GM18858 (cell line): ENCODE measurements at regions not wholly inside any gene's neighbourhood (a gene's known extent, or its start where the extent isn't known, plus 50 kb on each side); places are given as distances from the start of the nearest gene placed in this dataset.

Experiments used
- ATAC-seq: cut with Tn5 transposase; IDR thresholded peaks from one replicate; pipeline ENCODE4 v1.9.1; 2021; ENCODE audit not compliant: unreplicated experiment

DNA sequence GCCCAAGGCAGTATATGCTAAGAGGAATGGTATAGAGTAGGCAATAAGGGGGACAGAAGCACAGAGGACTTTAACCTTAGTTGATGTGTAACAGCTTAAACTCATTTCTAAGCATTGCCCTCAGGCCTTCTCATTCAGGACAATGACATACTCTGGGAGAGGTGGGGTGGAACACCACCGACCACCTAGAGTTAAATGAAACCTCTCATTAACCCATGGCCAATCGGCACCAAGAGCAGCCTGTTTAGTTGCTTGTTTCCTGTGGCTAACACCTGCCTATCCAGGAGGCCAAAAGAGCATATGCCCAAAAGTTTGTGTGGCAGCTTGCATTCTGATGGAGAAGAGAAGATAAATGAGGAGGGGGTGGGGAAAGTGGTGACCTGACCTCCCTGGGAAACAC lies 50.0 kb downstream of the PABIR2 start:
- ATAC-seq: no peak

GRCh38 chrX:134746410-134746785 lies 50.6 kb downstream of the PABIR2 start:
- ATAC-seq: no peak

DNA sequence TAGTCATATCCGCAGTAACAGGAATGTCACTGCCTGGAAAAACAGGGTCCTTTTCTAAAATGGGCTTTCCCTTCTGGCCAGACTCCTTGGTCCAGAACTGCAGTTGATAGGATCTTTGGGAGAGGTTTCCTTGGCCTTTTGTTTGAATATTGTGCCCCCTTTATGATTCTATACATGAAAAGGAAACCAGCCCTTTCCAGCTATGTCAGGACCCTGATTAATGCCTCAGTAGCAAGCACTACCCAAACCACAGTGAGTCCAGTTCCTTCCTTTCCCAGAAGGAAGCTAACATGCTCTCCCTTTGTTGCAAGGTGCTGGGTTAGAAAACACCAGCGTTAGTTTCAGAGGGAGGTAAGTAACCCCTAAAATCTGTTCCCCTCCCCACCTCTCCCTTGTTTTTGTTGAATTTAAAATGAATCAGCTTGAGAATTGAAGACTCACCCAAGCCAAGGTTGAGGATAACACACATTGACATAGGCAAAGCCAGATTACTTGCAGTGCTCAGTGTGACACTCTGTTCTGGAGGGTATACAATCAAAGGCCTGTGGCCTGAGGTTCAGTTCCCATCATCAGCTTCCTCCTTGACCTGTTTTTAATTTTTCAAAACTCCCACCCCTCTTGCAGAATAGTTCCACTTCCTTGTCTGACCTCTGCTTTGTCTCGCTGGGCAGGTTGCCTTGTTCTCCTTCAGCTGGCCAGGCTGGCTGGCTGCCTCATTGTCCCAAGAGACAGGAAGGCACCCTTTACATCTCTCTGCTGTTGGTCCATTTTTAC lies 51.2 kb downstream of the PABIR2 start:
- no peak for ATAC-seq

- no peak for ATAC-seq
Observed at GRCh38 chrX:134743091-134743490, 53.9 kb downstream of the PABIR2 start.

DNA sequence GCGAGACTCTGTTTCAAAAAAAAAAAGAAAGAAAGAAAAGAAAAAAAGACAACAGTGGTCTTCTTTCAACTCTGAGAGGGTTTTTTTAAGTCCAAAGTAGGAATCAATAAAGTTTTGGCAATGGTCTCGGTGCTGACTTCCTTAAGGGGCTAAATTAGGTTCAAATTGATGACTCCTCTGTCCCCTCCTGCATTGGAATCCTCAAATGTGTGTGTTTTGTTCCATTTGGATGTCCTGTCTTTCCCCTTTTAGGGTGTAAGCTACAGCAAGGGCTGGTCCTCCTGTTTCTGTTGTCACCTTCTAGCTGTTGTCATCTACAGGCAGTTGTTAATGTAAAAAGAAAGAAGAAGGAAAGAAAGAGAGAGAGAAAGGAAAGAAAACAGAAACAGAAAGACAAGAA lies 54.4 kb downstream of the PABIR2 start:
- ATAC-seq: no peak

DNA sequence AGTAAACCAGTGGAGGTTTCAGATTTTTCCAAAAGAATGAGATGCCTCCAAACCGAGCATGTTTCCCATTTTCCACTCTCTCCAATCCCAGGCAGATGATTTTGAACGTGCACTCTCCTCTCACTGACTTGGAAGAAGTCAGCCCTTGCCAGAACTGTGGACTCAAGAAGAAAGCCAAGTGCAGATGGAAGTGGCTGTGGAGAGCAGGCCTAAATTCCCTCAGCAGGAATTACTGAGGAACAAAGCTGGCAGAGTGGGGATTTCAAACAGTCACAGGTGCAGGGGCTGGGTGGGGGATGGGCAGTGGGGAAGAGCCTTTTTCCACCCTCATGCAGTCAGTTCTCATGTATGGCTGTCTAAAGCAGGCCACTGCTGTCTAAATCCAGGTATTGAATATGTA lies 55.3 kb downstream of the PABIR2 start:
- no peak for ATAC-seq

GRCh38 chrX:134738986-134739740 lies 57.8 kb downstream of the PABIR2 start:
- ATAC-seq: no peak

GRCh38 chrX:134738445-134738844 lies 58.6 kb downstream of the PABIR2 start:
- ATAC-seq: no peak

DNA sequence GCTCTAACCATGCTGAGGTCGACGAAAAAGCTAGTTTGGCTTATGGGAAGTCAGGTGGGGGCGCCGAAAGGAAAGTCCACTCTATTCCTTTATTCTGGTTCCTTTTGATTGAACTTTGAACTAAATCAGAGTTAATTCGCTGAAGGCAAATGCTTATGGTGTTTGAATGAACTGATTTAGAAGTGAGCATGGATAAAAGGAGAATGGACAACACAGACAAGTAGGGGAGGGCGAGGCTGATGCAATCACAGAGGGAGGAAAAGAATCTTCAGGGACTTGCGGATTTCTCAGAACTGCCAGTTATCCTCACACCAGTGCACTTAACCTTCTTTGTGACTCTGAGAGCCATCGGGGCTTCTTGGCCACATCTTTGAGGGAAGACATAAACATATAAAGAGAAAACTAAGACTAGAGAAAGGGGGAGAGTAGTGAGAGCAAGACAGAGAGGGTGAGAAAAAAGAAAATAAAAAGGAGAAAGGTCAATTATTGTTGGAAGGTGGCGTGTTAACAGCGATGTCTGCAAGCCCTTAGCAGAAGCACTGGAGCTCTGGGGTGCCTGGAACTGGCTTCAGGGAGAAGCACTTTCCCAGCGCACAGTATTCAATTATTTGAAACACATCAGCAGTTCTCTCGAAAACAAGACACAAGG lies 59.2 kb downstream of the PABIR2 start:
- ATAC-seq: no peak

- ATAC-seq: no peak
Observed at GRCh38 chrX:134737061-134737460, 59.9 kb downstream of the PABIR2 start.

DNA sequence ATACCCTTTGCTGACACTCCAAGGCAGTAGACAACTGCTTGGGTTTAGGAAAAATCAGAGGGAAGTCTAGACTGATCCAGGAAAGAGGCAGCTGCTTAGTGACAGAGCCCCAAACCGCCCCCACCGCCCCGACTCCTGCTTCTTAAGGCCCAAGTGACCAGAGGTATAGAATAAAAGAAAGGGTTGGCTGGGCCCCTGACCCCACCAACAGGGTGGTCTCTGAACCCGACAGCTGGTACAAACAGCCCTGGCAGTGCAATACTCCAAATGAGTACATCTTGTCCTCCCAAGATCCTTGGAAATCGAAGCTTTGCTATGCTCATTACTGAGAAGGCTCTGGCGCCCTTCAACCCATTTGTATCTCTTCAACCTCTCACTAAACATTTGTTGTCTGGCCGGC lies 60.6 kb downstream of the PABIR2 start:
- ATAC-seq: no peak

- no peak for ATAC-seq
Observed at GRCh38 chrX:134735015-134735414, 62.0 kb downstream of the PABIR2 start.

- no peak for ATAC-seq
Observed at GRCh38 chrX:134734466-134734952, 62.5 kb downstream of the PABIR2 start.

DNA sequence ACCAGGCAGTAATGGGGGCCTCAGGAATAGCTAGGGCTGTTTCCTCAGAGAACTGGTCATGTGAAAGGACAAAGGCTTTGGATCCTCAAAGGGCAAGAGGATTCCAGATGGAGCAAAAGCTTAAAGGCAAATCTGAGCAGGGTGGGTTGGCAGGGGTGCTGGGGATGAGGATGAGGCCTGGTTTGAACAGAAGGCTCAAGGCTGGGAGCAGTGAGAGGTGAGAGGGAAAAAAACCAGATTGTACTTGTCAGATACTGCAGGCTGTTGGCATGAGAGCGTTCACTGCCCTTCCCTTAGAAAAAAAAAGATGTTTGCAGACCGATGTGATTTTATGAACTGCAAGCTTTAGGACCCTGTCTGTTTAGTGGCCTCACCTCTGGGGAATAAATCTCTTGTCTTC lies 63.4 kb downstream of the PABIR2 start:
- no peak for ATAC-seq

DNA sequence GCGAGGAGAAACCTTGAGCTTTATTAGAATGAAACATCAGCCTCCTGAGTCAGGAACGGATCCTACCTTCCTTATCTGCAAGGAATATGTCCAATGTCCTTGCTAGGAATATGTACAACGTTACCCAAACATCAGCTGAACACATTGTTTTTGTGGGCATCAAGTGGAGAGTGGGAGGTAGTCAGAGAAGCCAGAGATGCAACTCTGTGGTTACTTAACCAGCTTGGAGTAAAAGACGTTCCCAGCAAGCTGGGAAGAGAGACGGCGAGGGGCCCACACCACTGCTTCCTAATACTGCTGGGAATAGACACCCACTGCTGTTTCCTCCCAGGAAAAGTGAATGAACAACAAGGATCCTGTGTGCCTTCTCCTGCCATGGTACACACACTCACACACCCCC lies 64.3 kb downstream of the PABIR2 start:
- no peak for ATAC-seq

DNA sequence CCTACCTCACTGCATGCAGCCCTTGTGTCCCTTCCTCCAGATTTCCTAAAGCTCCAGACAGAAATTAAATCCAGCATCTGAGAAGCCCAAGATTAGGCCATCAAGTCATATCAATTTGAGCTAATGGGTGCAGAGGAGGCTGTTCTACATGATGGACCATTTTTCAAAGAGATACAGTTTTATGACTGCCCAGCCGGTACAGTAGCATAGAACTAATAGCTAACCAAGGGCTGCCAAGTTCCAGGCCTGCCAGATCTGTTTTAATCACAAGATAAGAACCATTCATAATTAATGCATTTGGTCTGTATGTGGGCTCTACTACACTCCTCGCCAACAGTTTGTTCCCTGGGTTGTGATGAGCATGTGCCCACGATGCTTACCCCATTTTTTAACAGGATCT lies 64.9 kb downstream of the PABIR2 start:
- no peak for ATAC-seq

DNA sequence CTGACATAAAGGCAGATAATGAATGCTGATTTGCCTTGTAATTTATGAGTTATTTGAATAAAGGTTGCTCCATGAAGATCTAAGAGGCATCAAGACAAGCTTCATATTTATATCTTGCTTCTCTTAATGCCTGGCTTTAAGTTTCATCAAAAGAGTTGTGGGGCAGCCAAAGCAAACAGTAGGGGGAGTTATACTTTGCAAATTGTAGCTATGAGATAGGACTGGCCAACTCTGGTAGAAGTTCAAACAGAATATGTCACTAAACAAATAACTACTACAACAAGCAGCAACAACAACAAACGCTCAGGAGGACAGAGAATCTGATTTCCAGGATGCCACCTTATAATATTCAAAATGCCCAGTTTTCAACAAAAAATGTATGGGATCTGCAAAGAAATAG lies 69.1 kb upstream of the PLAC1 start:
- ATAC-seq: no peak

- ATAC-seq: no peak
Observed at GRCh38 chrX:134725103-134725690, 66.9 kb upstream of the PLAC1 start.

- ATAC-seq: no peak
Observed at GRCh38 chrX:134721766-134722532, 63.7 kb upstream of the PLAC1 start.

- ATAC-seq: peak; percentile 58
Observed at GRCh38 chrX:134718966-134719317, 60.7 kb upstream of the PLAC1 start.
